Stomach (tissue), 4 donors: ENCODE measurements at regions not wholly inside any gene's neighbourhood (a gene's known extent, or its start where the extent isn't known, plus 50 kb on each side); places are given as distances from the start of the nearest gene placed in this dataset.

Experiments used
- EP300 ChIP-seq: sonication (generic); formaldehyde crosslinking; IDR thresholded peaks from one replicate; pipeline ENCODE4 v1.6.1; 2017; ENCODE audit warnings: antibody characterized with exemption
- POLR2A ChIP-seq, 4 donors: fragments of 450-650 bp; IDR thresholded peaks; one replicate each; pipeline ENCODE4 v1.6.1; 2016; ENCODE audit warnings: antibody characterized with exemption in 4 of 4, control low read depth in 2 of 4, mild to moderate bottlenecking in 1 of 4, moderate library complexity in 1 of 4
- POLR2AphosphoS5 ChIP-seq, 3 donors: sonication (generic); formaldehyde crosslinking; IDR thresholded peaks; one replicate each; pipeline ENCODE4 v1.6.1; 2016; ENCODE audit warnings: antibody characterized with exemption in 3 of 3
- TF ChIP-seq, protein P1 (sequence below), 7 experiments: fragments of 450-650 bp in 4 of 7; fragments of 200-600 bp in 3 of 7; sonication (generic) in 3 of 7; IDR thresholded peaks; one replicate each; pipeline ENCODE4 v1.5.1; 2016 to 2019; ENCODE audit warnings: antibody characterized with exemption in 7 of 7, control low read depth in 2 of 7, mild to moderate bottlenecking in 1 of 7

DNA sequence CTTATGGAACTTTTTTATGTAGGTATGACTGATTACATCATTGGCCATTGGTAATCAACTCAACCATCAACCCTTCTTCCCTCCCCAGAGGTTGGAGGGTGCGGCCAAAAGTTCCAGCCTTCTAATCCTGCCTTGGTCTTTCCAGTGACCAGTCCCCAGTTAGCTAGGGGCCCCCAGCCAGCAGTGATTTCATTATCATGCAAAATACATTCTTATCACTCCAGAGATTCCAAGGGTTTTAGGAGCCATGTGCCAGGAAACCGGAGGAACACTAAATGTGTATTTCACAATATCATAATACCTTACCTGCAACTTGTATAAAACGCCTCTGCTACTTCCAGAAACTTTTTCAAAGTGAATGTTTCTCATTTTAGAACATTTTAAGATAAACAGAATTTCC is 181.5 kb upstream of the PELI2 start:
- TF ChIP-seq POLR2AphosphoS5 (IDR thresholded peaks at IDR 0.05) = no peak
- TF ChIP-seq EP300 = no peak
- TF ChIP-seq, protein P1, sequence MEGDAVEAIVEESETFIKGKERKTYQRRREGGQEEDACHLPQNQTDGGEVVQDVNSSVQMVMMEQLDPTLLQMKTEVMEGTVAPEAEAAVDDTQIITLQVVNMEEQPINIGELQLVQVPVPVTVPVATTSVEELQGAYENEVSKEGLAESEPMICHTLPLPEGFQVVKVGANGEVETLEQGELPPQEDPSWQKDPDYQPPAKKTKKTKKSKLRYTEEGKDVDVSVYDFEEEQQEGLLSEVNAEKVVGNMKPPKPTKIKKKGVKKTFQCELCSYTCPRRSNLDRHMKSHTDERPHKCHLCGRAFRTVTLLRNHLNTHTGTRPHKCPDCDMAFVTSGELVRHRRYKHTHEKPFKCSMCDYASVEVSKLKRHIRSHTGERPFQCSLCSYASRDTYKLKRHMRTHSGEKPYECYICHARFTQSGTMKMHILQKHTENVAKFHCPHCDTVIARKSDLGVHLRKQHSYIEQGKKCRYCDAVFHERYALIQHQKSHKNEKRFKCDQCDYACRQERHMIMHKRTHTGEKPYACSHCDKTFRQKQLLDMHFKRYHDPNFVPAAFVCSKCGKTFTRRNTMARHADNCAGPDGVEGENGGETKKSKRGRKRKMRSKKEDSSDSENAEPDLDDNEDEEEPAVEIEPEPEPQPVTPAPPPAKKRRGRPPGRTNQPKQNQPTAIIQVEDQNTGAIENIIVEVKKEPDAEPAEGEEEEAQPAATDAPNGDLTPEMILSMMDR (IDR thresholded peaks at IDR 0.05) = no peak
- TF ChIP-seq POLR2A (IDR thresholded peaks at IDR 0.05) = no peak
